ENCODE measurements at regions not wholly inside any gene's neighbourhood (a gene's known extent, or its start where the extent isn't known, plus 50 kb on each side); places are given as distances from the start of the nearest gene placed in this dataset.
A peak's percentile ranks its signal among the peaks of the same experiment; 100 is the strongest.

- DNase-seq: no peak
Observed at GRCh38 chr2:219961947-219962498, 334.6 kb downstream of the SLC4A3 start.

DNA sequence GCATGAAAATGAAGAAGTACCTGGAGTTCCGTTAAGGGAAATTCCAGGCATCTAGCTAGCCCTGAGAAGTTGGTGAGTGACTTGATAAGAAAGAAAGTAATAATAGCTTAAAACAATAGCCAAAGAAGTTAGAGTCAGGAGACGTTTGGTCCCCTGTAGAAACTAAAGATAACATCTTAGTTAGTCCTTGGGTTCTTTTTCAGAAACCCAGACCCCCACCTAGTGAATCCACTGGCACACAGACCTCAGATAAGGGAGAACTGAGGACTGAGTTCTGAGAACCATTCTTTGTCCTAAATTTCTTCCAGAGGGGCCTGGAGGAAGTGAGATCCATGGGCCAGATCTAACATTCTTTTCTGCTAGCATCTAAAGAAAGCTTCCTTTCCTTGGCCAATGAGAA is 335.4 kb downstream of the SLC4A3 start:
- DNase-seq: no peak

- no peak for DNase-seq
Observed at GRCh38 chr2:219965287-219966194, 338.1 kb downstream of the SLC4A3 start.

GRCh38 chr2:219967247-219968245 is 340.1 kb downstream of the SLC4A3 start:
- no peak for DNase-seq

GRCh38 chr2:219968685-219969345 is 341.4 kb downstream of the SLC4A3 start:
- DNase-seq: no peak

DNA sequence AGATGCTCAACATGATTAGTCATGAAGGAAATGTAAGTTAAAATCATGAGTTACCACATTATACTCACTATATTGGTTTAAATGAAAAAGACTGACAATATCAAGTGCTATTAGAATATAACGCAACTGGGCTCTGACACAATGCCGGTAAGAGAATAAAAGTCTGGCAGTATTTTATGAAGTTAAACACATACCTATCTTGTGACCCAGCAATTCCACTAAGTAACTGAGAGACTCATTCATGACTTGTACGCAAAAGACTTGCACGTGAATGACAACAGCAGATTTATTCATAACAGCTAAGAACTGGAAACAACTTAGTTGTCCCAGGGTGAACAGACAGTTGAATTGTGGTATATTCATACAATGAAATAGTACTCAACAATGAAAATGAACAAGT is 342.1 kb downstream of the SLC4A3 start:
- no peak for DNase-seq

GRCh38 chr2:219973136-219973535 is 345.7 kb downstream of the SLC4A3 start:
- DNase-seq: no peak

- no peak for DNase-seq
Observed at GRCh38 chr2:219976871-219977270, 349.4 kb downstream of the SLC4A3 start.

- DNase-seq: no peak
Observed at GRCh38 chr2:219980638-219981037, 353.2 kb downstream of the SLC4A3 start.

GRCh38 chr2:219983836-219984235 is 356.4 kb downstream of the SLC4A3 start:
- no peak for DNase-seq

- DNase-seq: no peak
Observed at GRCh38 chr2:219985017-219985416, 357.6 kb downstream of the SLC4A3 start.

GRCh38 chr2:219987830-219988229 is 360.4 kb downstream of the SLC4A3 start:
- DNase-seq: no peak

GRCh38 chr2:219989744-219990143 is 362.3 kb downstream of the SLC4A3 start:
- no peak for DNase-seq

GRCh38 chr2:219991116-219991515 is 363.7 kb downstream of the SLC4A3 start:
- DNase-seq: no peak

GRCh38 chr2:219995399-219995798 is 368.0 kb downstream of the SLC4A3 start:
- DNase-seq: no peak

DNA sequence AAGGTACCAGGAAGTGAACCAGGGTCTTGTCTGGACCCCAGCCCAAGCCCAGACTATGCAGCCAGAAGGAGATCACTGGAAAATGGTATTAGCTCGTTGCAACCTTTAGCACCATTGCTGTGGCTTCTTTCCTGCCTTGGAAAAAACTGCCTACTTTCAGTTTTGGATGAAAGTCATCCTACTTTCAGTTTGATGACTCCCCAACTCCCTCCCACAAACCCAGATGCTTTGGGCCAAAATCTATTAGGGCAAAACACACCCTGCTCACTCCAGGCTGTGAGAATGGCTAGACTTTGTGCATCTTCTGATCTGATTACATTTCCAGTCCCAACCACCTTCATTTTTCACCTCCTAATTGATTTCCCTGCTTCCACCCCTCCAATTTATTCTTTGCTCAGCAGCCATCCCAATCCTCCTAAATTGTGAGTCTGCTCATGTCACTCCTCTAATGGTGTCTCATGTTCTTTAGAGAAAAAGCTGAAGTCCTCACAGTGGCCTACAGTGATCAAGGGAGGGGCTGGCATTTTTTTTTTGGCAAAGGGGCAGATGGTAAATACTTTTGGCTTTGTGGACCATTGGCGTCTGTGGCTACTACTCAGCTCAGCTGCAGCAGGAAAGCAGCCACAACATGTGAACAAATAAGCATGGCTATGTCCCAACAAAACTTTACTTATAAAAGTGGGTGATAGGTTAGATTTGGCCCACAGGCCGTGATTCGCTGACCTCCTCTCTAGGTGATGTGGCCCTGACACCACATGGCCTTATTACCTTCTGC is 368.7 kb downstream of the SLC4A3 start:
- no peak for DNase-seq

DNA sequence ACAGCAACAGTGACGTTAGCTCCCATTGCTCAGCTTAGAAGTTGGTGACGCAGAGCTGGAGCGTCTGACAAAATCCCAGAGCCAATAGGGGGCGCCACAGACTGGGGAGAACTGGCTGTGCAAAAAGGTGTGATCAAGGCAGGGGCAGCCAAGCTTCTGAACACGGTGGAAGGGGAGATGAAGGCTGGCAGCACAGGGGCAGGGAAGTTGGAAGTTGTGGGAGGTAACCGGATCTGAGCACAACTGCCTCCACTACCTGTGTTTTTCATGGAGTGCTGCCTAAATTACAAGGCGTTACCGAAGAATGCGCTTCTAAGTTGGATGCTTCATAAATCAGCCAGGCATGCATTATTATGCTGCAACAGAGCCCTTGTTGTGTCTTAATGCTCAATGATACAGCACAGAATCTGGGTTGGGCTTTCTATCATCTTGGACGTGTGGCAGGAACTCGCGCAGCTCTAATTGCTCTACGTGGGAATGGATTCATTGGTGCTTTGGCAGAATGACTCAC is 370.0 kb downstream of the SLC4A3 start:
- peak; percentile 14 for DNase-seq

DNA sequence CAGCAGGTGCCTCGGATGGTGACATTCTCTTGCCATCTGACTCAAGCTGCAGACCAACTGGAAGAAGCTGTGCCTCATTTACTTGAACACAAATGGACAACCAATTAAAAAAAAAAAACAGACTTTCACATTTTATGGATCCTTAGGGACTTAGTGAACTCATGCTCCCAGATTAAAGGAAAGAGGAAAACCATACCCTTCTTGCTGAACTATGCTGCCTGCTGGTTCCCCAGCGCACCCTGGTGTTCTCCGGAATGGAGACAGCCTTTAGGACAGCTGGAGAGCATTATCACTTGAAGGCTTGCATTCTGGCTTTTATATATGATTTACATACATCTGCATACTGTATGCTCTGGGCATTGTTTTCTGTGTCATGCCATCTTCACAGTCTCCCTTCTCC is 370.7 kb downstream of the SLC4A3 start:
- DNase-seq: no peak

DNA sequence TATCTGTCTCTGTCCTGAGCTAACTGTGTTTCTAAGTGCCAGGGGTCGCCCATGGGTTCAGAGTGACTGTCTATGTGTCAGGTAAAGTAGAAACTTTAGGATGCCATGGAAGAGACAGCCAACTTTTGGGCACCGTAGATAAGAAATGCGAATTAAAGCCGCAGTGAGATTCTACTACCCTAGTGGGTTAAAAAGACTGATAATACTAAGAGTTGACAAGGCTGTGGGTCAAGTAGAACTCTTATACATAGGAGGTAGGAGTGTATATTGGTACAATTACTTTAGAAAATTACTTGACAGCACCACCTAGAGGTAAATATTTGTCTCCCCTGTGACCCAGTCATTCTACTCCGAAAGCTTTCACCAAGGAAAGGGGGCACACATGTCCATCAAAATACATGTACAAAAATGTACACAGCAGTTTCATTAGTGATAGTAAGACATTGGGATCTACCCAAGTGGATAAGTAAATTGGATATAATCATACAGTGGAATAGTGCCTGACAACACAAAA is 371.3 kb downstream of the SLC4A3 start:
- DNase-seq: peak; percentile 1

DNA sequence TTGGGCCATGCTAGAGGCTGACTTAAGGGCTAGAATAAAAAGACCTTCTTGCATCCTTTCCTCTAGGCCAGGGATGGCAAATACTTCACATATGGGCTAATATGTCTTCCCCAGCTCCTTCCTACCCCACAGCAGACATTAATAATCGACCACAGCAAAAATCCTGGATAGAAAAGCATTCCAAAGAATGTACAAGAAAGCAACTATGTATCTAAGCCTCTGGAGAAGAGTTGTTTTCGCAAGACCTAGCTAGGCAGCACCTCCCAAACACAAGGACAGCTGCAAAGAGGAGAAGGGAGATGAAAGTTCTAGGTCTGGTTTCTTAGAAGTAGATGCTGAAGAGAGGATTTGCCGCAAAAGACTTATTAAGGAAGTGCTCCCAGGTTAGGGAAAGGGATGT is 372.6 kb downstream of the SLC4A3 start:
- no peak for DNase-seq

DNA sequence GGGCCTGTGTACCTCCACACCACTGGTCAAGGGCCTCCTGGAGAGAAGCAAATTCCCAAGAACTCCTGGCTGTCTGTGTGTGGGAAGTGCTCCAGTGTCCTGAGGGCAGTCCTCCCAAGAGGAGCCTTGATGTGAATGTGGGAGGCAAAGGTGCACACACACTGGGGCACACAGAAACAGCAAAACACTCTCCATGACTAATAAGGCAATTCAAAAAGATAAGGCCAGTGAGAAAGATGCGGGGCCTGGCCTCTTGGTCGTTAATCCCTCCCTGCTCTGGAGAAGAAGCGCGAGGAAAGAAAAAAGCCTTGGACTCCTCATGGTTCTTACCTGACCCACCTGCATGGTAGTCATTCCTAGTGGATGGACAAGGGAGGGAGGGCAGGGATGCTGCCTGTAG is 373.2 kb downstream of the SLC4A3 start:
- no peak for DNase-seq
